ENCODE measurements at regions not wholly inside any gene's neighbourhood (a gene's known extent, or its start where the extent isn't known, plus 50 kb on each side); places are given as distances from the start of the nearest gene placed in this dataset.

- Histone ChIP-seq H3K27ac (ENCODE audit: low read depth in 2 of 2, low read length in 1 of 2) (peak overlapping the region in 1 of 2 donors; percentile 76), H3K9me3 (ENCODE audit: control insufficient read depth in 2 of 2, insufficient read depth in 1 of 2, low read depth in 1 of 2, low read length in 1 of 2) (no peaks in the 10 kb centered on the region), H3K4me3 (ENCODE audit: low read depth in 1 of 2, low read length in 2 of 2) (no peak overlapping the region), H3K27me3 (ENCODE audit: control insufficient read depth in 1 of 2, insufficient read depth in 2 of 2, low read length in 2 of 2) (no peaks in the 10 kb centered on the region), H3K36me3 (ENCODE audit: control insufficient read depth in 2 of 2, insufficient read depth in 2 of 2, low read length in 1 of 2) (no peaks in the 10 kb centered on the region), H3K4me1 (ENCODE audit: control insufficient read depth in 2 of 2, insufficient read depth in 2 of 2, low read length in 1 of 2) (peaks cover 0 to 2% of the 10 kb centered on the region in 2 donors)
- WGBS, 2 donors: 29 to 37% methylated on average over 5 of the region's 5 CpGs
Observed at GRCh38 chr1:96416701-96417444, 304.7 kb upstream of the PTBP2 start.

GRCh38 chr1:96418969-96419368 is 302.6 kb upstream of the PTBP2 start:
- H3K9me3 ChIP-seq (ENCODE audit: control insufficient read depth in 2 of 2, insufficient read depth in 1 of 2, low read depth in 1 of 2, low read length in 1 of 2): no peaks in the 10 kb centered on the region
- peaks cover 0 to 2% of the 10 kb centered on the region in 2 donors for H3K4me1 ChIP-seq (ENCODE audit: control insufficient read depth in 2 of 2, insufficient read depth in 2 of 2, low read length in 1 of 2)
- no peaks in the 10 kb centered on the region for H3K36me3 ChIP-seq (ENCODE audit: control insufficient read depth in 2 of 2, insufficient read depth in 2 of 2, low read length in 1 of 2)
- no peak overlapping the region for H3K27ac ChIP-seq (ENCODE audit: low read depth in 2 of 2, low read length in 1 of 2)
- 31 to 38% methylated on average over 6 of the region's 6 CpGs for WGBS, 2 donors
- H3K27me3 ChIP-seq (ENCODE audit: control insufficient read depth in 1 of 2, insufficient read depth in 2 of 2, low read length in 2 of 2): no peaks in the 10 kb centered on the region
- H3K4me3 ChIP-seq (ENCODE audit: low read depth in 1 of 2, low read length in 2 of 2): no peak overlapping the region

GRCh38 chr1:96424877-96425276 is 296.7 kb upstream of the PTBP2 start:
- no peaks in the 10 kb centered on the region for H3K9me3 ChIP-seq (ENCODE audit: control insufficient read depth in 2 of 2, insufficient read depth in 1 of 2, low read depth in 1 of 2, low read length in 1 of 2)
- 52% methylated on average over 1 of the region's 1 CpG for whole genome bisulfite sequencing, 2 donors
- H3K27me3 ChIP-seq (ENCODE audit: control insufficient read depth in 1 of 2, insufficient read depth in 2 of 2, low read length in 2 of 2): no peaks in the 10 kb centered on the region
- H3K27ac ChIP-seq (ENCODE audit: low read depth in 2 of 2, low read length in 1 of 2): no peak overlapping the region
- H3K4me3 ChIP-seq (ENCODE audit: low read depth in 1 of 2, low read length in 2 of 2): no peak overlapping the region
- no peaks in the 10 kb centered on the region for H3K36me3 ChIP-seq (ENCODE audit: control insufficient read depth in 2 of 2, insufficient read depth in 2 of 2, low read length in 1 of 2)
- no peaks in the 10 kb centered on the region for H3K4me1 ChIP-seq (ENCODE audit: control insufficient read depth in 2 of 2, insufficient read depth in 2 of 2, low read length in 1 of 2)

GRCh38 chr1:96425382-96426129 is 296.0 kb upstream of the PTBP2 start:
- no peaks in the 10 kb centered on the region for H3K36me3 ChIP-seq (ENCODE audit: control insufficient read depth in 2 of 2, insufficient read depth in 2 of 2, low read length in 1 of 2)
- WGBS, 2 donors: 66 to 80% methylated on average over 5 of the region's 5 CpGs

GRCh38 chr1:96427616-96428015 is 294.0 kb upstream of the PTBP2 start:
- Histone ChIP-seq H3K9me3 (ENCODE audit: control insufficient read depth in 2 of 2, insufficient read depth in 1 of 2, low read depth in 1 of 2, low read length in 1 of 2) (no peaks in the 10 kb centered on the region), H3K4me1 (ENCODE audit: control insufficient read depth in 2 of 2, insufficient read depth in 2 of 2, low read length in 1 of 2) (no peaks in the 10 kb centered on the region), H3K36me3 (ENCODE audit: control insufficient read depth in 2 of 2, insufficient read depth in 2 of 2, low read length in 1 of 2) (no peaks in the 10 kb centered on the region), H3K4me3 (ENCODE audit: low read depth in 1 of 2, low read length in 2 of 2) (no peak overlapping the region), H3K27me3 (ENCODE audit: control insufficient read depth in 1 of 2, insufficient read depth in 2 of 2, low read length in 2 of 2) (no peaks in the 10 kb centered on the region), H3K27ac (ENCODE audit: low read depth in 2 of 2, low read length in 1 of 2) (no peak overlapping the region)
- 55 to 57% methylated on average over 2 of the region's 2 CpGs for WGBS, 2 donors

More at GRCh38 chr1:96425382-96426129, 296.0 kb upstream of the PTBP2 start:
- no peaks in the 10 kb centered on the region for H3K4me1 ChIP-seq (ENCODE audit: control insufficient read depth in 2 of 2, insufficient read depth in 2 of 2, low read length in 1 of 2)
- no peak overlapping the region for H3K4me3 ChIP-seq (ENCODE audit: low read depth in 1 of 2, low read length in 2 of 2)
- no peaks in the 10 kb centered on the region for H3K27me3 ChIP-seq (ENCODE audit: control insufficient read depth in 1 of 2, insufficient read depth in 2 of 2, low read length in 2 of 2)
- no peak overlapping the region for H3K27ac ChIP-seq (ENCODE audit: low read depth in 2 of 2, low read length in 1 of 2)
- H3K9me3 ChIP-seq (ENCODE audit: control insufficient read depth in 2 of 2, insufficient read depth in 1 of 2, low read depth in 1 of 2, low read length in 1 of 2): no peaks in the 10 kb centered on the region

DNA sequence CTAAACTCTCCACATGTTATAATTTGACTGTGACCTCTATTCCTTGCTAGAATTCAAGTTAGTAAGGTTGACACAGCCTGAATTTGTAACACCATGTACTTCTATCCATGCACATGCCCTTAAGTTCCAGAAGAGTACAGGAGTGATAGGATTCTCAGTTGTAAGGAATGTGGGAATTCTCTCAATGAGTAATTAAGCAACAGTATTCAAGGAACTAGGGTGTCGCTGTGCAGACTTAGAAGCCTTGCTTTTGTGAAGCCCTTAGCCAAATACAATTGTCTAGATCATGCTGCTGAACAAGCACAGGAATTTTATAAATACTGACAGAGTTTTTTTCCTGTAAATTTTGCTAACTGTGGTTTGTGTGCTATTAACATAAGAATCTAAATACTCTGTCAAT is 276.3 kb upstream of the PTBP2 start:
- H3K27me3 ChIP-seq (ENCODE audit: control insufficient read depth in 1 of 2, insufficient read depth in 2 of 2, low read length in 2 of 2): no peaks in the 10 kb centered on the region
- WGBS, 2 donors: 73 to 79% methylated on average over 1 of the region's 1 CpG
- H3K9me3 ChIP-seq (ENCODE audit: control insufficient read depth in 2 of 2, insufficient read depth in 1 of 2, low read depth in 1 of 2, low read length in 1 of 2): no peaks in the 10 kb centered on the region
- H3K4me1 ChIP-seq (ENCODE audit: control insufficient read depth in 2 of 2, insufficient read depth in 2 of 2, low read length in 1 of 2): no peaks in the 10 kb centered on the region
- no peak overlapping the region for H3K4me3 ChIP-seq (ENCODE audit: low read depth in 1 of 2, low read length in 2 of 2)
- H3K27ac ChIP-seq (ENCODE audit: low read depth in 2 of 2, low read length in 1 of 2): no peak overlapping the region
- H3K36me3 ChIP-seq (ENCODE audit: control insufficient read depth in 2 of 2, insufficient read depth in 2 of 2, low read length in 1 of 2): no peaks in the 10 kb centered on the region

- Histone ChIP-seq H3K4me3 (ENCODE audit: low read depth in 1 of 2, low read length in 2 of 2) (no peak overlapping the region), H3K27me3 (ENCODE audit: control insufficient read depth in 1 of 2, insufficient read depth in 2 of 2, low read length in 2 of 2) (no peaks in the 10 kb centered on the region), H3K4me1 (ENCODE audit: control insufficient read depth in 2 of 2, insufficient read depth in 2 of 2, low read length in 1 of 2) (no peaks in the 10 kb centered on the region), H3K27ac (ENCODE audit: low read depth in 2 of 2, low read length in 1 of 2) (no peak overlapping the region), H3K36me3 (ENCODE audit: control insufficient read depth in 2 of 2, insufficient read depth in 2 of 2, low read length in 1 of 2) (no peaks in the 10 kb centered on the region), H3K9me3 (ENCODE audit: control insufficient read depth in 2 of 2, insufficient read depth in 1 of 2, low read depth in 1 of 2, low read length in 1 of 2) (no peaks in the 10 kb centered on the region)
- WGBS, 2 donors: 65% methylated on average over 3 of the region's 3 CpGs
Observed at GRCh38 chr1:96464066-96464465, 257.5 kb upstream of the PTBP2 start.

DNA sequence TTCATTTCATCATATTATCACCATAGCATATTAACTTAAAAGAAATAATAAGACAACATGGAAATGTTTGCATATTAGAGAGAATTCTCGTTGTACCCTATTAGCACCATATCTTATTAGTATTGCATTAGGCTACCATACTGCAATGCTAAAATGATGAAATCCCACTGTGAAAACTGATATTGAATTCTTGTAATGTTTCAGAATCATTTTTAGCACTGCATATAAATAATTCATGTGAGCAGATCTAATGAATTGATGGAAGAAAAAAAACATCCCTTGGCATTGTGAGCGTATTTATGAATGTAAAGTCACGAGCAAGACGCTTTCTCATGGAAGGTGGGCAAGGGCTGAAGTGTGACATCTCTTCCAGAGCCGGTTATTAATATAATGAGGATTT is 257.1 kb upstream of the PTBP2 start:
- Histone ChIP-seq H3K36me3 (ENCODE audit: control insufficient read depth in 2 of 2, insufficient read depth in 2 of 2, low read length in 1 of 2) (no peaks in the 10 kb centered on the region), H3K9me3 (ENCODE audit: control insufficient read depth in 2 of 2, insufficient read depth in 1 of 2, low read depth in 1 of 2, low read length in 1 of 2) (no peaks in the 10 kb centered on the region), H3K27me3 (ENCODE audit: control insufficient read depth in 1 of 2, insufficient read depth in 2 of 2, low read length in 2 of 2) (no peaks in the 10 kb centered on the region), H3K4me1 (ENCODE audit: control insufficient read depth in 2 of 2, insufficient read depth in 2 of 2, low read length in 1 of 2) (no peaks in the 10 kb centered on the region), H3K27ac (ENCODE audit: low read depth in 2 of 2, low read length in 1 of 2) (no peak overlapping the region), H3K4me3 (ENCODE audit: low read depth in 1 of 2, low read length in 2 of 2) (no peak overlapping the region)
- WGBS, 2 donors: 85 to 86% methylated on average over 5 of the region's 5 CpGs

GRCh38 chr1:96464991-96465390 is 256.6 kb upstream of the PTBP2 start:
- no peaks in the 10 kb centered on the region for H3K36me3 ChIP-seq (ENCODE audit: control insufficient read depth in 2 of 2, insufficient read depth in 2 of 2, low read length in 1 of 2)
- H3K27ac ChIP-seq (ENCODE audit: low read depth in 2 of 2, low read length in 1 of 2): no peak overlapping the region
- no peak overlapping the region for H3K4me3 ChIP-seq (ENCODE audit: low read depth in 1 of 2, low read length in 2 of 2)
- no peaks in the 10 kb centered on the region for H3K4me1 ChIP-seq (ENCODE audit: control insufficient read depth in 2 of 2, insufficient read depth in 2 of 2, low read length in 1 of 2)
- no peaks in the 10 kb centered on the region for H3K9me3 ChIP-seq (ENCODE audit: control insufficient read depth in 2 of 2, insufficient read depth in 1 of 2, low read depth in 1 of 2, low read length in 1 of 2)
- 78 to 84% methylated on average over 3 of the region's 3 CpGs for WGBS, 2 donors
- no peaks in the 10 kb centered on the region for H3K27me3 ChIP-seq (ENCODE audit: control insufficient read depth in 1 of 2, insufficient read depth in 2 of 2, low read length in 2 of 2)

DNA sequence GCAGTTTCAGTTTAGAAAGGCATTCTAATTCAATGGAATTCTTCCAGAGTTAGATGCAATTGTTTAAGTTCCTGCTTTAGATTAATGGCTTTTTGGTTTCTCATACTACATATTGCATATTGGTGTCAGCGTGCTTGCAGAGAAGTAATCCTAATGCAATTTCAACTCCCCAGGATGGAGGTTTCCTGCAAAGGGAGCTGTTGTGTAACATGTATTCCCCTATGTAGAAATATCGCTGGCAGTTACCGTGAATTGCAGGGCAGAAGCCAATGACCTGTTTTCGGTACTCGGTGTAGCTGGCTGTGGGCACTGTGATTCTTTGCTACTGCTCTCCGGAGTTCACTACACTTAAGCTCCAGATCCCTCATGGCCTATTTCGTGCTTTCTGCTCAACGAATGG is 256.1 kb upstream of the PTBP2 start:
- Histone ChIP-seq H3K27ac (ENCODE audit: low read depth in 2 of 2, low read length in 1 of 2) (no peak overlapping the region), H3K27me3 (ENCODE audit: control insufficient read depth in 1 of 2, insufficient read depth in 2 of 2, low read length in 2 of 2) (no peaks in the 10 kb centered on the region), H3K9me3 (ENCODE audit: control insufficient read depth in 2 of 2, insufficient read depth in 1 of 2, low read depth in 1 of 2, low read length in 1 of 2) (no peaks in the 10 kb centered on the region), H3K4me3 (ENCODE audit: low read depth in 1 of 2, low read length in 2 of 2) (no peak overlapping the region), H3K36me3 (ENCODE audit: control insufficient read depth in 2 of 2, insufficient read depth in 2 of 2, low read length in 1 of 2) (no peaks in the 10 kb centered on the region), H3K4me1 (ENCODE audit: control insufficient read depth in 2 of 2, insufficient read depth in 2 of 2, low read length in 1 of 2) (no peaks in the 10 kb centered on the region)
- 67 to 69% methylated on average over 8 of the region's 8 CpGs for WGBS, 2 donors

Data from esophagus (tissue), 2 donors.